Gastroesophageal sphincter (tissue), 3 donors: ENCODE measurements at regions not wholly inside any gene's neighbourhood (a gene's known extent, or its start where the extent isn't known, plus 50 kb on each side); places are given as distances from the start of the nearest gene placed in this dataset.

Experiments used
- CTCF ChIP-seq, 4 experiments: fragments of 200-600 bp in 2 of 4; fragments of 450-650 bp in 2 of 4; sonication (generic) in 1 of 4; IDR thresholded peaks; one replicate each; pipeline ENCODE4 v1.5.1; 2017 to 2019; ENCODE audit warnings: antibody characterized with exemption in 4 of 4, mild to moderate bottlenecking in 2 of 4, moderate library complexity in 2 of 4
- EP300 ChIP-seq: sonication (generic); formaldehyde crosslinking; IDR thresholded peaks from one replicate; pipeline ENCODE4 v1.6.1; 2017; ENCODE audit warnings: antibody characterized with exemption, mild to moderate bottlenecking

- no peak for TF ChIP-seq CTCF (IDR thresholded peaks at IDR 0.05)
- no peak for TF ChIP-seq EP300
Measured at GRCh38 chr2:30096451-30096850, 50.4 kb upstream of the YPEL5 start.
